ENCODE measurements at regions not wholly inside any gene's neighbourhood (a gene's known extent, or its start where the extent isn't known, plus 50 kb on each side); places are given as distances from the start of the nearest gene placed in this dataset.
"Not testable (repeated sequence)": the region's sequence is repeated elsewhere in the genome, so short reads cannot be mapped to it uniquely, and the experiment has no call there.

DNA sequence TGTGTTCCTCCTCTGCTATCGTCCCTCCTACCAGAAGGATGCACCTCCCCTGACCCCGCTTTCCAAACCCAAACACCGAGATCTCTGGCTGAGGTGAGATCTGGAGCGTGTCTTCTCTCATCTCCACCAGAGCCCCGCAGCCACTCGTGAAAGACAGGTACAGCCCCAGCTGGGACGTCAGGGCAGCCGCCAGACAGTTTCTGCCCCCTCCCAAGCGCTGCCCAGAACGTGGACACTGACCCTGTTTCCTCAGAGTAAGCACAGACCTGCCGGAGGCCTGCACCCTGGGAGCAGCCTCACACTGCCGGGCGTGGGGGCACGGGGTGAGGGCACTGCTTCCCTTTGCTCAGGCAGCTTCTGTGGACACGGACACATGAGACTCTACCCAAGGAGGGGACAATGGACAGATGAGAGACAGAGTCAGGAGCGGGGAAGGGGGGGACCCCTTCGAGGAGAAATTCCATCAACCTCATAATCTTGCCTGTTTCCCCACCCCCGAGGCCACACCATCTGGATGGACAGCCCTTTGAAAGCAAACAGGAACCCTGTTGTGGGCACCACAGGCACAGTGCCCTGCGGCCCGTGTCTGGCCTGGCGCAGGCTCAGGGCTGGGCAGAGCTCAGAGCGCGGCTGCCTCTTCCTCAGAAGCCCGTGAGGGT, 210.6 kb downstream of the DLL1 start:
- DNase-seq, result no peak

DNA sequence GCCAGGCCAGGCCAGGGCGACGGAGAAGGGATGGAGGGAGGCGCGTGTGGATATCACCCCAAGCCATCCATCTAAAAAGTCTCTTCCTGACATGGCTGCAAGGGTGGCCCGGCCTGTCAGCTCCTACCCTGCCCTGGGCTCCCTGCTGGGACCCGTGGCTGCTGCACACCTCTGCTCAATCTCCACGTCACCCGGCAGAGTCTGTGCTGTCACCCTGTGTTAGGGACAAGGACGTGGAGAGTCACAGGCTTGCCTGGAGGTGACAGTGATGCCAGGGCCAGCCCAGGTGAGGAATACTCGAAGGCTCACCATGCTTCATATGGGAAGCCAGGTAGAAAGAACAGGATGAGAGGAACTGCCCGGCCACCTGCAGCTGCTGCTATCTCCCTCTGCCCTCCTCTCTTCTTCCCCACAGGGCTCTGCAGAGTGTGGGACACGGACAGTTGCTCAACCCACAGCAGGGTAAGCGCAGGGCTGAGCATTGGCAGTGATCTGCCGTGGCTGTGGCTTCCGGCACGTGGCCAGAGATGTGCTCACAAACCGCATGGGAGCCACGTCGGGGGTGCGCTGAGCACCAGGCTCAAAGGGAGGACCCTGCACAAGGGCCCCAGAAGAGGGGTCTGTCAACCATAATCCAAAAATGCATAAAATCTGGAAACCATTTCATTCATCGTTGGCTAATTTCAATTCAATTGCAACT, 214.3 kb downstream of the DLL1 start:
- DNase-seq, result no peak

DNA sequence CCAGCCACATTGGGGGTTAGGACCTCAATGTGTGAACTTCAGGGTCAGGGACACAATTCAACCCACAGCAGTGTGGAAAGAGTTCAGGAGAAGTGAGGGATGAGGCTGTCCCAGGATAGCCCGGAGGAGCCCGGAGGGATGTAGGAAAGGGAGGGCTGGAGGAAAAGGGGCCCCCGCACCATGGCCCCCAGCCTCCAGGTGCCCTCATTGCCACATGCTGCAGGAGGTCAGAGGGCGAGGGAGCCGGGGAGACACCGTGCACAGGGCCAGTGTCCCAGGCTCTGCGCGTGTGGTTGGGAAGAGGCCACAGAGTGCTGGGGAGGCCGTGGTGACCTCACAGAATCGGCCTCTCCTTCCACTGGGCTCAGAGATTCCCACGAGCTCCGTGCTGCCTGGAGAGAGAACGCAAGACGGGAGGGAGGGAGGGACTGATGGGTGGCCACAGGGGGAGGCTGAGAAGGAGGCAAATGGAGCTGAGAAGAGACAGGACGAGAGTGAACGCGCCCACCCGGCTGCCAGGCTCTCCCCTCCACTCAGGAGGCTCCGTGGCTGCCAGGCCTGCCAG, 215.1 kb downstream of the DLL1 start:
- no peak for DNase-seq

DNA sequence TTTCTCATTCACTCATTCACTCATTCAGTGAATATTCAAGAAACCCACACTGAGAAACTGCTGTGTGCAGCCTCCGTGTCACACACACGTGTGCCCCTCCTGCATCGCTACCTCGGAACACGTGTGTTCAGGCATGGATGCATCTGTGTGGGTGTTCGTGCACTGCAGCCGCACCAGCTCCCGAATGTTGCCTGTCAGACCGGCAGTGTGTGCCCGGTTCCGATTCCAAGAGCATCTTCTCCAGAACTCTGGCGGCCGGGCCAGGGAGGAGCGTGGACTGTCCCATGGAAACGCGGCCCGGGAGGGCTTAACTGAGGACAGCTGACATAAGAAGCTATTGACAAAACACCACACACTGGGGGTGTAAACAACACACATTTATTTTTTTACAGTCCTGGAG, 216.0 kb downstream of the DLL1 start:
- no peak for DNase-seq

DNA sequence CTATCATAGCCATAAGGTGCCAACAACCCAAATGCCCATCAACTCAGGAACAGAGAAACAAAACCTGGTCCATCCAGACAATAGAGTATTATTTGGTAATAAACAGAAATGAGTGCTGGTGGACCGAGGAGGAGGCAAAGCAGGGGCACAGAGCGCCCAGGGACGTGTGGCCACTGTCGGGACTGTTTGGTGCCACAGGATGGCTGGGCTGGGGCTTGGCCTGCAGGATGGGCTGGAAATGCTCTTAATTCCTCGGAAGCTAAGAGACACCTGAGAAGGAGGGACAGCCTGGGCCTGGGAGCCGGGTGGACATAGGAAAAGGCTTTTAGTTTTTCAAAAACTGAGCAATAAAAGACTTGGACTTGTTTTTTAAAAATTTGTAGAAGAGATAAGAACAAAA, 216.4 kb downstream of the DLL1 start:
- no peak for DNase-seq

DNA sequence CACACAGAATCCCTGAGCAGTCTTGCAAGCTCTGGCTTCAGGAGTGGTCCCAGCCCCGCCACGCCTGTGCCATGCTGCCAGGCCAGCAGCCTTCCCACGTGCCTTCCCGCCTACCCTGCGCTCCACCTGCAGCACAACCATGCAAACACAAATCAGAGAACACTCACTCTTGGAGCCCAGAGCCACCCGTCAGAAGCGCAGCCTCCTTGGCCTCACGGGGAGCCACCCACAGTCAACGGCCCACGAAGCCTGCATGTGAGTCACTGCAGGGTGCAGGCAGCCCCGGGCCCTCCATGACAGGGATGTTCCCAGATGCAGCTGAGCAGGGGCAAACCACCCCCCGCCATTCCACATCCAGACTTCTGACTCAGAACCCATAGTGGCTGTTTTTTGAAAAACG, 217.0 kb downstream of the DLL1 start:
- no peak for DNase-seq

DNA sequence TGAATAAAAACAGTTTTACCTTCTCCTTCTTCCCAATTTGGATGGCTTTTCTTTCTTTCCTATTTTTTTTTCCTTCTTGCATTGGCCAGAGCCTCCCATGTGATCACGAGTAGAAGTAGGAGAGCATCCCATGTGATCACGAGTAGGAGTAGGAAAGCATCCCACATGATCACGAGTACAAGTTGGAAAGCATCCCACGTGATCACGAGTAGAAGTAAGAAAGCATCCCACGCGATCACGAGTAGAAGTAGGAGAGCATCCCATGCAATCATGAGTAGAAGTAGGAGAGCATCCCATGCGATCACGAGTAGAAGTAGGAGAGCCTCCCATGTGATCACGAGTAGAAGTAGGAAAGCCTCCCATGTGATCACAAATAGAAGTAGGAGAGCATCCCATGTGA, 218.6 kb downstream of the DLL1 start:
- no peak for DNase-seq

DNA sequence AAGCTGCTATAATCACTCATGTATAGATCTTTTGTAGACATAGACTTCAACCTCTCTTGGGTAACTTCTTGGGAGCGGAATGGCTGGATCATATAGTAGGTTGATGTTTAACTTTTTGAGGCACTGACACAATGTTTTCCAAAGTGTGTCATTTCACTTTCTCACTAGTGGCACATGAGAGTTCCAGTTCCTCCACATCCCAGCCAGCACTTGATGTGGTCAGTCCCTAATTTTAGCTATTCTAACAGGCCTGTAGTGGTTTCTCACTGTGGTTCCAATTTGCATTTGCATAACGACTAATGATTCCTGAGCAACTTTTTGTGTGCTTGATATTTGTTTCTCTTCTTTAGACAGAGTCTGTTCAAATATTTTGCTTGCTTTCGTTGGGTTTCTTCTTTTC, 221.3 kb downstream of the DLL1 start:
- DNase-seq, result no peak

DNA sequence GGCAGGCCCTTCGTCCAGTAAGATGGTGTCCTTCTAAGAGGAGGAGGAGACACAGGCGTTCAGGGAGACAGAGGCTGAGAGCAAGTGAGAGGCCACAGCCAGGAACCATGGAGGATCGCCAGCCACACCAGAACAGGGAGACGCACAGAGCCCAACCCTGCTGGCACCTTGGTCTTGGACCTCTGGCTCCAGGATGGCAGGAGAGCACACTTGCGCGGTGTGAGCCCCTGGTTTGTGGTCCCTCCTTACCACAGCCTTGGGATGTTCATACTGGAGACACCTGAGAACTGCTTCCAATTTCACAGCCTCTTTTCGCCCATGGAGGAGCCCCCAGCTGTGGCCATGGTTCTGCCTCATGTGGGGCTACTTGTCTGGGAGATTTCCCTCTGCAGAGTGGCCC, 222.4 kb downstream of the DLL1 start:
- no peak for DNase-seq

DNA sequence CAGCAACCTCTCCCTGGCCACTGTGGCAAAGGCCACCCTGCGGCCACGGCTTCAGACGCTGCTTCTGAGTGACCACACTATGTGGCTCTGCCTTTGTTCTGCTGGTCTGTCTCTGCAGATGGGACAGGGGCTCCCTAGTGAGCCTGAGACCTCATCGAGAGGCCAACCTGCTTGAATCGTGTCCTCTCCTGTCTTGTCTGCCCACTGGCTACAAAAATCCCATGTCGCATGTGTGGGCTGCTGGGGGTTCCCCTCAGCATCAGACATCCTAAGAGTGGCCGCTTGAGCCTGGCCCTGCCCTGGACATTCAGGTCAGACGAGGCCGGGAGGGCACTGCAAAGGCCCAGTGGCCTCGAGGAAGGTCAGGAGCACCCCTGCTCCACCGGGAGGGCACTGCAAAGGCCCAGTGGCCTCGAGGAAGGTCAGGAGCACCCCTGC, 222.9 kb downstream of the DLL1 start:
- DNase-seq, result no peak

DNA sequence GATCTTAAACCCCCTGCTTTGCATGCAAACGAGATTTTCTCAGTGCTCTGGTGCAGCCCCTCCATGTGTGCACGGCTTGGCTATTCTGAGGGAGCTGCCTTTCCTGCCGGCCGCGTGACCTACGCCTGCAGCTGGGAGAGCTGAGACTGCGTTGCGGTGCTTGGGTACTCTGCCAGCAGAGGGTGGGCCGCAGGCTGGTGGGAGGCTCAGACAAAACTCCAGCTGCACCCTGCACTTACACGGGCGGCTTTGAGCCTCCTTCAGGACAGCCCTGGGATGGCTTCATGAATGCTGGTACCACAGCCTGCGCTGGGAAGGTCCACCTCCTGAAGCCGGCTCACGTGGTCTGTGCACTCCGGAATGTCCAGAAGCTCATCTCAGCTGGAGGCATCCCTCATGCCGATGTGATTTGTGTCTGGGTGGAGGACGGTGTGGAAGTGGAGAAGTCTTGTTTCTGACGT, 223.7 kb downstream of the DLL1 start:
- DNase-seq, result no peak

DNA sequence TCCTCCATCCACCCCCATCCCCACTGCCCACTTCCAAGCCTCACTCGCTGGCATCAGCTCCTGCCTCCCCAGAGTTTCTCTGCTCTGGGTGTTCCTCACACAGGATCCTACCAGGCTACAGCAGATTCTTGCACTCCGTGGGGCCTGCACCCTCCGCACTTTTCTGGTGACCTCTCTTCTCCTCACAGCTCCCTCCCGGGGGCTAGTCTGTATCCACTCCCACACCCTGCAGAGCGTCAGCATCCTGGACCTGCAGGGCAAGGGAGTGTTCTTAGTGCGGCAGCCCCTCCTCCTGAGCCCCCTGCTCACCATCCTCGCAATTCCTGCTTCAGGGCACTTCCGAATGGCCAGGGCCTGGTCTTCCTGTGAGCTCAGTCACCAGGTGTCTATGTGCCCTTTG, 224.2 kb downstream of the DLL1 start:
- DNase-seq, result no peak

DNA sequence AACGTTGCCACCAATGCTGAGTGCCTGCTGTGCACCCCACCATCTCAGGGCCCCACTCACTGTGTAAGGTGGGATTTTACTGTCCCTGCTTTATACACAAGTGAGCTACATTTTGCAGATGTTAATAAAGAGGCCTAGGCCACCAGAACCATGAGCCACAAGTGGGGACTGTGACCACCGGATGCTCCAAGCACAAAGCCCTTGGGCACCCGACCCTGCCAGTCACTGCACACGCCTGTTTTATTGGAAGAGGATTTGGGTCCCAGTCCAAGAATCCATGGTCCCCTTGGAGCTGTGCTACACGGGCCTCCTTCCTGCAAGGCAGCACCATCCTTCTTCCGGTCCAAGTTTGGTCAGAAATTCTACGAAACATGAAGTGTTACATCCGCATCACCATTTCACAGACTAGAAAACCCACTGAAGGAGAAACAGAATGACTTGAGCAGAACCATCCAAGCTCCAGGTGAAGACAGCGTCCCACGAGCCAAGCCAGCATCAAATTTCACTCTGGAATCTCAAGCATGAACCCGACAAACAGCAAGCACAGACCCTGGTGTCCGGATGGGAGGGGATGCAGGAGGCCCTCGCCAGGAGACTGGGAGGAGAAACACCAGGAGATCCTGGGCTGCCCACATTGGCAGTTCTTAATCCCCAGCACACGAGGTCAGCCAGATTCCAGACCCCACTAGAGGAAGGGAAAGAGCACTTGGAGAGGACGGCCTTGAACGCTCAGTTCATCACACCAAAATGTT, 226.9 kb downstream of the DLL1 start:
- no peak for DNase-seq

DNA sequence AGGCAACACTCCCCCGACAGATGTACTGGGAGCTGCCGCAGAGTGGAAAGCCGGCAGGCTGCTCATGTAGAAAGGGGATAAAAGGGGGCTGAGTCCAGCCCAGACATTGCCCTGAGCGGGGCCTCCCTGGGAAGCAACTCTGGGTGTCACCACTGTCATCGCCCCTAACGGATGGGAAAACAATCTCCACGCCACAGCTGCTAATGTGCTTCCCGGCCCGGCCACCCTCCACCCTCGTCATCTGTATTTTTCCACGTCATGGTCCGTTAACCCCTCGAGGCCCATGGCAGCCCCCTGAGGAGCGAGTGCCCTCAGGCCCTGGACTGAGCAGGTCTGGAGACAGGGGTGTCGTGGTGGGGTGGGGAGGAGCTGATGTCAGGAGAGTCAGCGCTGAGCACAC, 227.4 kb downstream of the DLL1 start:
- DNase-seq, result no peak

DNA sequence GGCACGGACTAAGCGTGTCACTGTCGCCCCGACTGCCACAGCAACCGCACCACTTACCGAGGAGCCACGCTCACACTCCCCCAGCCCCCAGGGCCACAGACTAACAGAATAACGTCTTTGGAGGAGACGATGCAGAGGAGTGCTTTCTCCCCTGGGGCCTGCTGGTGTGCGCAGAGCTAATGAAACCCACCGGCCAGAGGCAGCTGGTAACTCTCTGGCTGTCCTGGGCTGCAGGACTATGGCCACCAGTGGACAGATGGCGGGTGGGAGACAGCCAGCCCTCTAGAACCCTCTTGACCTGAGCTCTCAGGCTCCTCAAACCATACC, 228.0 kb downstream of the DLL1 start:
- no peak for DNase-seq

DNA sequence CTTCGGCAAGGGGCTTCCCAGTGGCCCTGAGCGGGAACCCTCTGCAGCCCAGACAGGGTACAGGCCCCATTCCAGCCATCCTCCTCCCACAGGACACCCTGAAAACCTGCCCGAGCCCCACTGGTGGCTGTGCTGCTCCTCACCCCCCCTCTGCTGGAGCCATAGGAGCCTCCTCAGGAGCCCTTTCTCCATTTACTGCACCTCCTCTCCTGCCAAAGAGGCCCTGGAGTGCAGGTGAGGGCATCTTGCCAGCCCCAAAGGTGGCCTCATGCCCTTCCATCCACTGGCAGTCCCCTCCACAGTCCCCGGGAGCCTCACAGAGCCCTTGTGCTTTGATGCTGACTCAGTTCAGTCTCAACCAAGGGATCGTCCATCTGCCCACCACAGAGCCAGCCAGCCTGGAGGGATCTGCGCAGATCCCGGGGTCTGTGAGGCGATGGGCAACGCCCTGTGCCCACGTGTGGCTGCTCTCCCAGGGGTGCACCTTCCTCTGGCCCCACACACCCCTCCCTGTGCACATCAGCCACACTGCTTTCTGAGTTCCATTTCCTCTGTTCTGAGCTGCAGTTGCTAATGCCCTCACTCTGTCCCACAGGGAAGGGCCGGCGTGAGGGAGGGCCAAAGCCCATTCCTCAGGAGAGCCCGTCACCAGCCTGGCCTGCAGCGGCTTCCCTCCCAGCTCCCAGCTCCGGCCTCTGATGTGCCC, 228.5 kb downstream of the DLL1 start:
- DNase-seq, result no peak

DNA sequence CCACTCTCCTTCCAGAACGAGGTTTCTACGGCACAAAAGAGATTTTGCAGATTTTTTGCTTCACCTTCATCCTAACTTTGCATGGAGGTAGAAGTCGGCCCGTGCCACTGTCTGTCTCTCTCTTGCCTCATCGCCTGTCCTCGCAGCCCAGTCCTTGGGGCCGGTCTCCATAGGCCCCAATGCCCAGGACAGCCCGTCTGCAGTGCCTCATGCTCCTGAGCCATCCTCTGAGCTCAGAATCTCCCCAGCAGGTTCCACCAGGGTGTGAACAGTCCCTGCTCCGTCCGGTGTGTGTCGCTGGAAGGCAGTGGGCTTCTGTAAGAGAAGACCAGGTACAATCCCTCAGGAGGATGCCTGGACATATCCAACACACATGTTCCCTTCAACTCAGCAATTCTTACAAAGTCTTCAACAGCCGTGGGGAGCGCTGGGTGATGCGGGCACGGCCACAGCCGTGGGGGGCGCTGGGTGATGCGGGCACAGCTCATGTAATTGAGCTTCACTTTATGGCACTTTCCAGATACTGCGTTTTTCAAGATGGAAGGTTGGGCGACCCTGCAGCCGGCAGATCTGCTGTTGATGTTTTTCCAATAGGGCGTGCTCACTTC, 231.9 kb downstream of the DLL1 start:
- DNase-seq, result no peak

DNA sequence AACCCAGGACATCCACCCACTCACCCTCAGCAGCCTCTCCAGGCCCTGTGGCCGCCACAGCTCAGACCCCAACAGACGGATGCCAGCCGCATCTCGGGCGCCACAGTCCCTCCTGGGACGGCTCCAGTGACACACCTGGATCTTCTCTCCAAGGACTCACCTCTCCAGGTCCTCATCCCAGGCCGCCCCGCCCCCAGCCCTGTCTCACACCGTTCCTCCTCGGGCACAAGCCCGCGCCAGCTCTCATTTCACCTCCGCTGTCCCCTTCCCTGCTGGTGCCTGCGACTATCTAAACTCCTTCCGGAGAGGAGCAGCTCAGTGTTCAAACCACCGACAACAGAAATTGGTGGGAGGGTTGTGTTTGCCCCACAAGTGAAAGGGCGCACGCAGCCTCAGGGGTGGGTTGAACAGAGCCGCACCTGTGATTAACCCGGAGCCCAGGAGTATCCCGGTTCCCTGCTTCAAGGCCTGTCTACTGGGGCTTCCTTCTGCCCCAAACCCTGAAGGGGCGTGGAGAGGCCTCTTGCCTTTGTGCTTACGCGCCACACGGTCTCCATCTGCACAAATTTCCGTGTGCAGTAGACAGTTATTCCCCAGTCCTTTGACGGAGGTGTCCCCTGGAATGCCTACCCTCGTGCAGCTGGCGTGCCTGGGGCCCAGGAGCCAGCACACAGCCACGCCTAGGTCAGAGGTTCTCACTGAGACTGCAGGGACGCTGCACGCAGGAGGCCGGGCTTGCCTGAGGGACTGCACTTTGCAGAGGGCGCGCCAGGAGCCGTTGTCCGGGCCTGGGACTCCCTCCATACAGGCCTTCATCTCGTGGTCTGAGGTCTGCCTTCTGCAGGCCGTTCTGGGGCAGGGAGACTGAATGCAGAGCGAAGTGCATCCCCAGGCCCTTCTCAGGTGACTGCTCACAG, 232.7 kb downstream of the DLL1 start:
- DNase-seq, result no peak

DNA sequence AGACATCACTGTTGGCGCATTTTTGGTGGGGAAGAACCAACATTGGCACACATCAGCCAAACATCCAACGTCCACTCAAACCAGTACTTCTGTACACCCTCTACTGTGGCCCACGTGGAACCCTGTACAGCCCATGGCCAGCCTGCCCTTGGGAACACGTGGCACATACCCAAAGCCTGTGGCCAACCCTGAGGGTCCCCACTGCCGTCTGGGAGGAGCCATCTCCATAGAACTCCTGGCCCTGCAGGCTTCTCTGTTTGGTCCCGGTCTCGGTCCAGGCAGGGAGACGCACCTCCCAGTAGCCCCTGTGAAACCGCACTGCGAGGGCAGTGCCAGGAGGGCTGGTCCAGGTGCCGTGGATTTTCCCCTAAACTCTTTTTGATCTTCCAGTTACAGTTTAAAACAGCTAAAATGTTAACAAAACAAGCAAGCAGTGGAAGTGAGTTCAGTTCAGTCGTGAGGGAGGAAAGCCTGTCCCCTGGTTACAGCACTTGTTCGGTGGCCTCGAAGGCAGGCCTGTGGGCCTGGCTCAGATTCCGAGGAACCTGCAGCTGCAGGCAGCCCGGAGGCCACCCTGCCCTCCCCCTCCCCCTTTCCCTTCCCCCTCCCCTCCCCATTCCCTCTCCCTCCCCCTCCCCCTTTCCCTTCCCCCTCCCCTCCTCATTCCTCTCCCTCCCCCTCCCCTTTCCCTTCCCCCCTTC, 233.7 kb downstream of the DLL1 start:
- DNase-seq, result no peak

DNA sequence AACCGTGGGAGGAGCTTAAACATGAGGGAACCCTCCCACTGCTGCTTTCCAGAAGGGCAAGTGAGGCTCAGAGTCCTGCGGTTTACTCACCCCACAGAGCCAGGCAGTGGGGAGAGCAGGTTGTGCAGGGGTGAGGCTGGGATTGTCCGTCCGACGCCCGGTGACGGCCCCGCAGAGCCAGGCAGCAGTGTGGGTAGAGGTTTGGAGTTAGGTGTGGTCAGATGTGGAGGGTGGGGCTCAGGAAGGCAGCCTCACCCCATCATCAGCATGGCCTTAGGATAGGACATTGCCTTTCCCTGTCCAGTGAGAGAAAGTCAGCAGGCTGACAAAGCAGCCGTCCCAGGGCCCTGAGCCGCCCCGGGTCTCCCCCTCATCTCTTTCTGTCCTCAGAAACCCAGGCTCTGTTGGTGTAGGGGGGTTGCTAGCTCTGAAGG, 234.6 kb downstream of the DLL1 start:
- no peak for DNase-seq

DNA sequence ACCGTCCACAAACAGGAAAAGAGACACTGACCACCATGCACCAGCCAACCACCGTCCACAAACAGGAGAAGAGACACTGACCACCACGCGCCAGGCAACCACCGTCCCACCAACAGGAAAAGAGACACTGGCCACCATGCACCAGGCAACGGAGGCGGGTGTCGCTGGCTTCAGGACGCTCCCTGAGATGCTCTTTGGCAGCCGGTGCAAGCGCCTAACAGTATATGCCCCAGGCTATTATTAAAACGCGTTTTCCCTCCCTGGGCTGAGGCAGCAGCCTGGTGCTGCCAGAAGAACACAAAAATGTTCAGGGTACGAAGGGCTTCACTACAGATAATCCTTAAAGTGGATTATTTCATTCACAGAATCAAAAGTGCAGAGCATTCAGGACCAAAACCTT, 235.1 kb downstream of the DLL1 start:
- not testable (repeated sequence) for DNase-seq

All from hematopoietic multipotent progenitor cell treated with erythropoietin and hydrocortisone succinate and interleukin-3 and kit ligand, for 8 days (in vitro differentiated cells).